ENCODE measurements at regions not wholly inside any gene's neighbourhood (a gene's known extent, or its start where the extent isn't known, plus 50 kb on each side); places are given as distances from the start of the nearest gene placed in this dataset.

DNA sequence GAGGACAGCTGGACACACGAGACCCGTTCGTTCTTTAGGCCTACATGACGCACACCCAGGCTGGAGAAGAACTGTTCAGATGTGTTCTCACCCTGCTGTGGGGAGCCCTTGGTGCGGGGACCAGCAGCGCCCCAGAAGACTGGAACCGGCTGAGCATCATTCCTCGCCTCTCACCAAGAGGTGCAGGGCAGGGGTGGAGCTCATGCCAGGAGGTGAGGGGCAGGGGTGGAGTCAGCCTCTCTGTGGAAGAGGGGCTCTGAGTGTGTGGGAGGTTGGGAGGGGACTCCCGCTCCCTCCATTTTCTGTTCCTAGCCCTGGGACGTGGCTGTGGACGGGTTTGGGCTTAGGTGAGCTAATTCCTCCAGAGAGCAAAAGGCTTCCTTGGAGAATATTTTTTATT, 66.0 kb upstream of the SHH start:
- ChIA-PET CTCF (no interaction called here), POLR2A (ENCODE audit: unreplicated experiment) (no interaction called here)
- intact Hi-C loops (cut with micrococcal nuclease), result no loop called here

More for the DNA sequence above, 66.0 kb upstream of the SHH start:
- BruUV-seq (replicated peaks), result no TSS peak
- Histone ChIP-seq H4K8ac (ENCODE audit: low read depth in 2 of 2, low read length in 2 of 2) (no peak overlapping the region), H3K27ac (ENCODE audit: insufficient read depth, low read length) (no peak overlapping the region), H2BK20ac (ENCODE audit: low read depth, low read length) (no peak overlapping the region), H3K9me3 (ENCODE audit: control insufficient read depth, insufficient read depth, low read length) (peaks cover 10% of the 10 kb centered on the region), H3K79me1 (ENCODE audit: low read depth in 1 of 2, low read length in 2 of 2) (no peaks in the 10 kb centered on the region), H3K9ac (ENCODE audit: low read depth, low read length) (no peak overlapping the region), H2AK5ac (ENCODE audit: low read depth, low read length) (no peak overlapping the region), H4K91ac (ENCODE audit: insufficient read depth, low read depth, low read length) (no peak overlapping the region), H2AFZ (replicated peaks; ENCODE audit: low read length, poor library complexity) (no peak overlapping the region), H2BK120ac (ENCODE audit: low read depth, low read length) (no peak overlapping the region), H3K4ac (ENCODE audit: low read depth, low read length) (no peak overlapping the region), H3K23ac (ENCODE audit: low read depth, low read length) (no peak overlapping the region), H2AK9ac (replicated peaks; ENCODE audit: low read depth, low read length, poor library complexity) (no peak overlapping the region), H3K14ac (replicated peaks; ENCODE audit: low read depth, low read length) (no peak overlapping the region), H2BK5ac (ENCODE audit: low read depth, low read length, poor library complexity, severe bottlenecking) (no peak overlapping the region), H4K5ac (ENCODE audit: low read depth, low read length) (no peak overlapping the region), H3K4me2 (ENCODE audit: low read depth, low read length) (no peak overlapping the region), H3K27me3 (ENCODE audit: control insufficient read depth, insufficient read depth, low read length) (no peaks in the 10 kb centered on the region), H2BK15ac (ENCODE audit: low read depth, low read length) (no peak overlapping the region), H4K20me1 (ENCODE audit: insufficient read depth, low read length) (no peaks in the 10 kb centered on the region), H3K9me1 (ENCODE audit: insufficient read depth, low read length) (no peaks in the 10 kb centered on the region), H3K56ac (ENCODE audit: extremely low read depth, insufficient read depth, low read length) (no peak overlapping the region), H3K36me3 (ENCODE audit: control insufficient read depth, insufficient read depth, low read length) (no peaks in the 10 kb centered on the region), H3K4me1 (ENCODE audit: control insufficient read depth, insufficient read depth, low read length) (peaks cover 7% of the 10 kb centered on the region), H3K18ac (ENCODE audit: low read depth, low read length) (no peak overlapping the region), H3K4me3 (ENCODE audit: insufficient read depth, low read depth, low read length) (no peak overlapping the region)
- TF ChIP-seq MAFK (IDR thresholded peaks at IDR 0.05; ENCODE audit: low read depth, low read length) (no peak), RCOR1 (IDR thresholded peaks at IDR 0.05; ENCODE audit: insufficient replicate concordance, low read length) (no peak)
- 53% methylated on average over 3 of the region's 11 CpGs; no CpG with 5 or more reads in 1 of the 2 experiments for WGBS, 2 experiments (ENCODE audit: extremely low coverage in 2 of 2, insufficient read length in 1 of 2)
- no peak for ATAC-seq (ENCODE audit: low read depth)
- in situ Hi-C loops (cut with MboI; ENCODE audit: low sequenced_read_pairs) (no loop called here), dilution Hi-C loops (cut with HindIII; ENCODE audit: low sequenced_read_pairs, unreplicated experiment) (no loop called here)
- DNase-seq, result no peak
